ENCODE measurements at regions not wholly inside any gene's neighbourhood (a gene's known extent, or its start where the extent isn't known, plus 50 kb on each side); places are given as distances from the start of the nearest gene placed in this dataset.

- TF ChIP-seq CTCF (IDR thresholded peaks at IDR 0.05) (no peak), ZFX (IDR thresholded peaks at IDR 0.05; ENCODE audit: borderline replicate concordance) (no peak)
Observed at GRCh38 chr7:119630406-119630969, 642.5 kb upstream of the KCND2 start.

Data from 22Rv1 (cell line).